Liver (tissue), 3 donors: ENCODE measurements at regions not wholly inside any gene's neighbourhood (a gene's known extent, or its start where the extent isn't known, plus 50 kb on each side); places are given as distances from the start of the nearest gene placed in this dataset.

Experiments
- FOXA1 ChIP-seq: IDR thresholded peaks from 2 replicates; pipeline ENCODE4 v1.6.1; 2016; ENCODE audit warnings: antibody characterized with exemption
- GABPA ChIP-seq, 2 donors: IDR thresholded peaks in 1 of 2; conservative IDR thresholded peaks in 1 of 2; 2 replicates each; pipeline ENCODE4 v1.6.1; 2016; ENCODE audit warnings: antibody characterized with exemption in 2 of 2, mild to moderate bottlenecking in 1 of 2, moderate library complexity in 1 of 2
- JUND ChIP-seq, 2 donors: IDR thresholded peaks; 2 replicates each; pipeline ENCODE4 v1.6.1; 2016; ENCODE audit warnings: antibody characterized with exemption in 2 of 2
- RAD21 ChIP-seq, 2 donors: IDR thresholded peaks; 2 replicates each; pipeline ENCODE4 v1.6.1; 2016; ENCODE audit warnings: antibody characterized with exemption in 2 of 2, mild to moderate bottlenecking in 2 of 2
- RXRA ChIP-seq, 2 donors: IDR thresholded peaks; 2 replicates each; pipeline ENCODE4 v1.6.1; 2017 to 2018; ENCODE audit warnings: antibody characterized with exemption in 2 of 2, mild to moderate bottlenecking in 1 of 2
- TAF1 ChIP-seq: conservative IDR thresholded peaks from 2 replicates; pipeline ENCODE4 v1.6.1; 2016; ENCODE audit warnings: antibody characterized with exemption, mild to moderate bottlenecking
- YY1 ChIP-seq: IDR thresholded peaks from 2 replicates; pipeline ENCODE4 v1.6.1; 2016; ENCODE audit warnings: antibody characterized with exemption, mild to moderate bottlenecking
- TF ChIP-seq, protein P1 (sequence below): IDR thresholded peaks from 2 replicates; pipeline ENCODE4 v1.6.1; 2016; ENCODE audit warnings: antibody characterized with exemption
- TF ChIP-seq, protein P2 (sequence below): fragments of 150-350 bp; IDR thresholded peaks from 2 replicates; pipeline ENCODE4 v1.5.1; 2017; ENCODE audit warnings: improper control_type of control experiment, low read depth, low read length; ENCODE audit not compliant: missing input control
- TF ChIP-seq, protein P3 (sequence below): IDR thresholded peaks from 2 replicates; pipeline ENCODE4 v1.6.1; 2016; ENCODE audit warnings: antibody characterized with exemption, mild to moderate bottlenecking
- donor health status: healthy.
- donor health status: healthy.

DNA sequence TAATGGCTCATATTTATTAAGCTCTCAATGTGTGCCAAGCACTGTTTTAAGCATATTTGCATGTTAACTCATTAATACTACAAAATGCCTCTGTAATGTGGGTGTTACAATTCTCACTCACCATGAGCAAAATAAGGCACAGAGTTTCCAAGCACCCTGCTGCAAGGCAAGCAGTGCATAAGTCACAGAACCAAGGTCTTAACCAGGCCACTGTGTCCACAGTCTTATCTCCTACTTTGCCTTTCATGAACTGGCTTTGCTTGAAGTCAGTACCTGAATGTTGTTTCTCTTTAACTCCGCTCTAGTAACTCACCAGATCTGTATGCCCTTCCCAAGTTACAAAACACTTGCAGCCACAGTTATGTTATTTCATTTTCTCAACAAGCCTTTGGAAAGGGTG is 1372.7 kb downstream of the AACS start:
- TF ChIP-seq, protein P1, sequence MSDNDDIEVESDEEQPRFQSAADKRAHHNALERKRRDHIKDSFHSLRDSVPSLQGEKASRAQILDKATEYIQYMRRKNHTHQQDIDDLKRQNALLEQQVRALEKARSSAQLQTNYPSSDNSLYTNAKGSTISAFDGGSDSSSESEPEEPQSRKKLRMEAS: no peak
- TF ChIP-seq, protein P2, sequence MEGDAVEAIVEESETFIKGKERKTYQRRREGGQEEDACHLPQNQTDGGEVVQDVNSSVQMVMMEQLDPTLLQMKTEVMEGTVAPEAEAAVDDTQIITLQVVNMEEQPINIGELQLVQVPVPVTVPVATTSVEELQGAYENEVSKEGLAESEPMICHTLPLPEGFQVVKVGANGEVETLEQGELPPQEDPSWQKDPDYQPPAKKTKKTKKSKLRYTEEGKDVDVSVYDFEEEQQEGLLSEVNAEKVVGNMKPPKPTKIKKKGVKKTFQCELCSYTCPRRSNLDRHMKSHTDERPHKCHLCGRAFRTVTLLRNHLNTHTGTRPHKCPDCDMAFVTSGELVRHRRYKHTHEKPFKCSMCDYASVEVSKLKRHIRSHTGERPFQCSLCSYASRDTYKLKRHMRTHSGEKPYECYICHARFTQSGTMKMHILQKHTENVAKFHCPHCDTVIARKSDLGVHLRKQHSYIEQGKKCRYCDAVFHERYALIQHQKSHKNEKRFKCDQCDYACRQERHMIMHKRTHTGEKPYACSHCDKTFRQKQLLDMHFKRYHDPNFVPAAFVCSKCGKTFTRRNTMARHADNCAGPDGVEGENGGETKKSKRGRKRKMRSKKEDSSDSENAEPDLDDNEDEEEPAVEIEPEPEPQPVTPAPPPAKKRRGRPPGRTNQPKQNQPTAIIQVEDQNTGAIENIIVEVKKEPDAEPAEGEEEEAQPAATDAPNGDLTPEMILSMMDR: no peak
- TF ChIP-seq FOXA1: no peak
- TF ChIP-seq GABPA (IDR thresholded peaks at IDR 0.05 in 1 of 2, conservative IDR thresholded peaks at IDR 0.05 in 1 of 2): no peak
- TF ChIP-seq JUND (IDR thresholded peaks at IDR 0.05): no peak
- no peak for TF ChIP-seq TAF1
- TF ChIP-seq, protein P3, sequence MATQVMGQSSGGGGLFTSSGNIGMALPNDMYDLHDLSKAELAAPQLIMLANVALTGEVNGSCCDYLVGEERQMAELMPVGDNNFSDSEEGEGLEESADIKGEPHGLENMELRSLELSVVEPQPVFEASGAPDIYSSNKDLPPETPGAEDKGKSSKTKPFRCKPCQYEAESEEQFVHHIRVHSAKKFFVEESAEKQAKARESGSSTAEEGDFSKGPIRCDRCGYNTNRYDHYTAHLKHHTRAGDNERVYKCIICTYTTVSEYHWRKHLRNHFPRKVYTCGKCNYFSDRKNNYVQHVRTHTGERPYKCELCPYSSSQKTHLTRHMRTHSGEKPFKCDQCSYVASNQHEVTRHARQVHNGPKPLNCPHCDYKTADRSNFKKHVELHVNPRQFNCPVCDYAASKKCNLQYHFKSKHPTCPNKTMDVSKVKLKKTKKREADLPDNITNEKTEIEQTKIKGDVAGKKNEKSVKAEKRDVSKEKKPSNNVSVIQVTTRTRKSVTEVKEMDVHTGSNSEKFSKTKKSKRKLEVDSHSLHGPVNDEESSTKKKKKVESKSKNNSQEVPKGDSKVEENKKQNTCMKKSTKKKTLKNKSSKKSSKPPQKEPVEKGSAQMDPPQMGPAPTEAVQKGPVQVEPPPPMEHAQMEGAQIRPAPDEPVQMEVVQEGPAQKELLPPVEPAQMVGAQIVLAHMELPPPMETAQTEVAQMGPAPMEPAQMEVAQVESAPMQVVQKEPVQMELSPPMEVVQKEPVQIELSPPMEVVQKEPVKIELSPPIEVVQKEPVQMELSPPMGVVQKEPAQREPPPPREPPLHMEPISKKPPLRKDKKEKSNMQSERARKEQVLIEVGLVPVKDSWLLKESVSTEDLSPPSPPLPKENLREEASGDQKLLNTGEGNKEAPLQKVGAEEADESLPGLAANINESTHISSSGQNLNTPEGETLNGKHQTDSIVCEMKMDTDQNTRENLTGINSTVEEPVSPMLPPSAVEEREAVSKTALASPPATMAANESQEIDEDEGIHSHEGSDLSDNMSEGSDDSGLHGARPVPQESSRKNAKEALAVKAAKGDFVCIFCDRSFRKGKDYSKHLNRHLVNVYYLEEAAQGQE: no peak
- no peak for TF ChIP-seq YY1
- no peak for TF ChIP-seq RXRA (IDR thresholded peaks at IDR 0.05)
- no peak for TF ChIP-seq RAD21 (IDR thresholded peaks at IDR 0.05)
